ENCODE measurements at regions not wholly inside any gene's neighbourhood (a gene's known extent, or its start where the extent isn't known, plus 50 kb on each side); places are given as distances from the start of the nearest gene placed in this dataset.

DNA sequence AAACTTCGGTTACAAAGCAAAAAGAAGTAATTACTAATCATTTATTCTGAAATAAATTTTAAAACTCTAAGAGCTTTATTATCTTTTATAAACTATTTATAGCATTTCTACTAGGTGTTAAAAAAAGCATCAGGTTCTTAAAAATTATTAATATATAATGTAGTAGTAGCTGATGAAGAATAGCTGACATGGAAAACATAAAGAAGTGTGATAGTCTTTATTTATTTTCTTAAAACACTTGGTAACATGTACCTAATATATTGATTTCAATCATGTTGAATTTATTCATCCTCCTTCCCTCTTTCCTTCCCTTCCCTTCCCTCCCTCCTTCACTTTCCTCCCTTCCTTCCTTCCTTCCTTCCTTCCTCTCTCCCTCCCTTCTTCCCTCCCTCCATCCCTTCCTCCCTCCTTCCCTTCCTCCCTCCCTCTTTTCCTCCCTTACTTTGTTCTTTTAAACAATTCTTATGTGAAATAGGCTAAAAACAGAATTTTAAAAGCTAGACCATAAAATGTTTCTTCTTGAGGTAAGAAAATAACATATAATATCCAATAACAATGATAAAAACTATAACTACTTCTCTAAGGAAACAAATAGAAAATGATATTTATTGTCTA lies 913.9 kb upstream of the MAP3K7 start:
- H3K27ac Mint-ChIP-seq (ENCODE audit: unreplicated experiment) = no peak overlapping the region
- H3K9me3 Mint-ChIP-seq (ENCODE audit: unreplicated experiment) = peaks cover 5% of the 10 kb centered on the region
- H3K27me3 Mint-ChIP-seq (ENCODE audit: unreplicated experiment) = no peaks in the 10 kb centered on the region
- no peak for DNase-seq (ENCODE audit: extremely low spot score, unreplicated experiment)
- H3K4me1 Mint-ChIP-seq (ENCODE audit: unreplicated experiment) = peaks cover 8% of the 10 kb centered on the region
- TF ChIP-seq, protein P1, sequence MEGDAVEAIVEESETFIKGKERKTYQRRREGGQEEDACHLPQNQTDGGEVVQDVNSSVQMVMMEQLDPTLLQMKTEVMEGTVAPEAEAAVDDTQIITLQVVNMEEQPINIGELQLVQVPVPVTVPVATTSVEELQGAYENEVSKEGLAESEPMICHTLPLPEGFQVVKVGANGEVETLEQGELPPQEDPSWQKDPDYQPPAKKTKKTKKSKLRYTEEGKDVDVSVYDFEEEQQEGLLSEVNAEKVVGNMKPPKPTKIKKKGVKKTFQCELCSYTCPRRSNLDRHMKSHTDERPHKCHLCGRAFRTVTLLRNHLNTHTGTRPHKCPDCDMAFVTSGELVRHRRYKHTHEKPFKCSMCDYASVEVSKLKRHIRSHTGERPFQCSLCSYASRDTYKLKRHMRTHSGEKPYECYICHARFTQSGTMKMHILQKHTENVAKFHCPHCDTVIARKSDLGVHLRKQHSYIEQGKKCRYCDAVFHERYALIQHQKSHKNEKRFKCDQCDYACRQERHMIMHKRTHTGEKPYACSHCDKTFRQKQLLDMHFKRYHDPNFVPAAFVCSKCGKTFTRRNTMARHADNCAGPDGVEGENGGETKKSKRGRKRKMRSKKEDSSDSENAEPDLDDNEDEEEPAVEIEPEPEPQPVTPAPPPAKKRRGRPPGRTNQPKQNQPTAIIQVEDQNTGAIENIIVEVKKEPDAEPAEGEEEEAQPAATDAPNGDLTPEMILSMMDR (IDR thresholded peaks at IDR 0.05) = no peak
- H3K36me3 Mint-ChIP-seq (ENCODE audit: unreplicated experiment) = no peaks in the 10 kb centered on the region
- H3K4me3 Mint-ChIP-seq (ENCODE audit: unreplicated experiment) = no peak overlapping the region

DNA sequence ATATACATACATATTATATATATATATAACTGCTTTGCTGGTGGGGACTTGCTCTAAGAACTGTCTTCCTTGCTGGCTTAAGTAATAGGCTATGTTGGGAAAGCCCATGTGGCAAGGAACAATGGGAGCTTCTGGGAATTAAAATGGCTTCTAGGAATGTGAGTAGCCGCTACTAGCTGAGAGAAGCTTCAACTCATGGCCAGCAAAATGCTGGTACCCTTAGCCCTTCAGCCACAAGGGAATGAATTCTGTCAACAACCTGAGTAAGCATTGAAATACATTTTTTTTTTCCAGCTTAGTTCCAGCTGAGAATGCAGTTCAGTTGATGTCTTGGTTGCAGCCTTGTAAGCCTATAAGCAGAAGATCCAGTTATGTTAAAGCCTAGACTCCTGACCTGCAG lies 911.7 kb upstream of the MAP3K7 start:
- TF ChIP-seq, protein P1 (IDR thresholded peaks at IDR 0.05) = no peak
- Mint-ChIP-seq H3K4me1 (ENCODE audit: unreplicated experiment) (no peaks in the 10 kb centered on the region), H3K9me3 (ENCODE audit: unreplicated experiment) (no peaks in the 10 kb centered on the region), H3K27me3 (ENCODE audit: unreplicated experiment) (no peaks in the 10 kb centered on the region), H3K27ac (ENCODE audit: unreplicated experiment) (no peak overlapping the region), H3K36me3 (ENCODE audit: unreplicated experiment) (no peaks in the 10 kb centered on the region), H3K4me3 (ENCODE audit: unreplicated experiment) (no peak overlapping the region)
- no peak for DNase-seq (ENCODE audit: extremely low spot score, unreplicated experiment)

- Mint-ChIP-seq H3K36me3 (ENCODE audit: unreplicated experiment) (no peaks in the 10 kb centered on the region), H3K4me1 (ENCODE audit: unreplicated experiment) (no peaks in the 10 kb centered on the region), H3K4me3 (ENCODE audit: unreplicated experiment) (no peak overlapping the region), H3K27ac (ENCODE audit: unreplicated experiment) (no peak overlapping the region), H3K9me3 (ENCODE audit: unreplicated experiment) (no peaks in the 10 kb centered on the region), H3K27me3 (ENCODE audit: unreplicated experiment) (no peaks in the 10 kb centered on the region)
- no peak for DNase-seq (ENCODE audit: extremely low spot score, unreplicated experiment)
- TF ChIP-seq, protein P1 (IDR thresholded peaks at IDR 0.05) = no peak
Measured at GRCh38 chr6:91497770-91498169, 910.9 kb upstream of the MAP3K7 start.

DNA sequence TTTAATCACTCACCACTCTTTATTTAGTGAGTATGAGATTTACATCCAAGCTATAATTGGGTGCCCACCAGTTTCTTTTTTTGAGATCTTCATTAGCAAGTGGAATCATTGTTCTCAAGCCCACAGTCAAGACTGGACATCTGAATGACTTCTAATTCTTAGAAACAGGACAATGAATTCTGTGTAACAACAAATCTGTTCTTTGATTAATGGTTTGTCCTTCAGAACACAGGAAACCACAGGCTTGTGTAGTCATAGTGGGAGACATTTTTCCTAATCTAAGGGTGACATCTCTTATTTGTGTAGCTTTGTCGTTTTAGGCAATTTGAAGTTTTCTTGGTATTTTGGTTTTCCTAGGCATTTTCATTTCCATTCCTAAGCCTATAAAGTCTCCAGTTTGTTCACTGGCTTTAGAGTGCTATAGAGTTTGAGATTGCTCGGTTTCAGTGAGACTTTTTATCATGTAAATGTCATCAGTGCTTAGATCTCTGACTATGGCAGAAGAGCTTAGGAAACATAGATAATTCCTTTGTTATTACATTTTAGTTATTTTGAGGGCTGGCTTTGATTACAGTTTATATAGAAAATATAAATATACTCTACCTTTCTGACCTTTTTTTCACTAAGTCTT lies 903.9 kb upstream of the MAP3K7 start:
- TF ChIP-seq, protein P1 (IDR thresholded peaks at IDR 0.05) = no peak
- Mint-ChIP-seq H3K9me3 (ENCODE audit: unreplicated experiment) (no peaks in the 10 kb centered on the region), H3K4me1 (ENCODE audit: unreplicated experiment) (peaks cover 2% of the 10 kb centered on the region), H3K36me3 (ENCODE audit: unreplicated experiment) (no peaks in the 10 kb centered on the region), H3K27me3 (ENCODE audit: unreplicated experiment) (no peaks in the 10 kb centered on the region), H3K27ac (ENCODE audit: unreplicated experiment) (no peak overlapping the region), H3K4me3 (ENCODE audit: unreplicated experiment) (no peak overlapping the region)
- DNase-seq (ENCODE audit: extremely low spot score, unreplicated experiment) = no peak

GRCh38 chr6:91487696-91488392 lies 901.0 kb upstream of the MAP3K7 start:
- Mint-ChIP-seq H3K4me3 (ENCODE audit: unreplicated experiment) (no peak overlapping the region), H3K27me3 (ENCODE audit: unreplicated experiment) (no peaks in the 10 kb centered on the region), H3K36me3 (ENCODE audit: unreplicated experiment) (no peaks in the 10 kb centered on the region), H3K9me3 (ENCODE audit: unreplicated experiment) (no peaks in the 10 kb centered on the region), H3K4me1 (ENCODE audit: unreplicated experiment) (peaks cover 2% of the 10 kb centered on the region), H3K27ac (ENCODE audit: unreplicated experiment) (no peak overlapping the region)
- DNase-seq (ENCODE audit: extremely low spot score, unreplicated experiment) = no peak
- TF ChIP-seq, protein P1 (IDR thresholded peaks at IDR 0.05) = no peak

Data from osteocyte (in vitro differentiated cells).